Psoas muscle (tissue), 7 donors: ENCODE measurements at regions not wholly inside any gene's neighbourhood (a gene's known extent, or its start where the extent isn't known, plus 50 kb on each side); places are given as distances from the start of the nearest gene placed in this dataset.

Source experiments
- ATAC-seq, 4 donors: fragments of 200-7000 bp; cut with Tn5 transposase; one replicate each; pipeline ENCODE4 v1.9.1; 2020; ENCODE audit warnings: moderate library complexity in 3 of 4, mild to moderate bottlenecking in 2 of 4
- DNase-seq, 2 donors: peaks; one replicate each; pipeline ENCODE4 v3.0.0-alpha.2; 2020
- H3K27ac ChIP-seq: fragments of 200-600 bp; one replicate; pipeline ENCODE4 v1.8.0; 2022
- H3K27me3 ChIP-seq, 3 donors: fragments of 200-600 bp in 1 of 3; one replicate each; pipeline versions ENCODE4 v1.6.1 to v1.8.0; 2013 to 2022; ENCODE audit warnings: low read length in 2 of 3, mild to moderate bottlenecking in 2 of 3, moderate library complexity in 1 of 3; ENCODE audit not compliant: insufficient read depth in 3 of 3
- H3K36me3 ChIP-seq, 2 donors: fragments of 200-600 bp in 1 of 2; one replicate each; pipeline versions ENCODE4 v1.6.1 to v1.8.0; 2013 to 2022; ENCODE audit warnings: low read depth in 1 of 2, mild to moderate bottlenecking in 1 of 2, moderate library complexity in 1 of 2; ENCODE audit not compliant: insufficient read depth in 1 of 2
- H3K4me1 ChIP-seq: fragments of 200-600 bp; one replicate; pipeline ENCODE4 v1.8.0; 2022
- H3K4me3 ChIP-seq: fragments of 200-600 bp; one replicate; pipeline ENCODE4 v1.8.0; 2022; ENCODE audit warnings: mild to moderate bottlenecking
- H3K9me3 ChIP-seq: fragments of 200-600 bp; one replicate; pipeline ENCODE4 v1.8.0; 2022
- CTCF ChIP-seq: fragments of 200-600 bp; IDR thresholded peaks from one replicate; pipeline ENCODE4 v1.8.0; 2022; ENCODE audit warnings: antibody characterized with exemption
- WGBS, 3 donors: extraction: QIAGEN DNeasy Blood & Tissue Kit; methylation state at CpG; one replicate each; pipeline versions ENCODE4 v1.1.6 to v1.1.7; 2013; 5-methylcytosine and 5-hydroxymethylcytosine counted together
- intact Hi-C, 2 donors: fragments of 100-400 bp; cut with DNase I; formaldehyde crosslinking; loops; one replicate each; pipeline versions ENCODE4 v1.11.0 to v1.14.2; 2022
- donor health status: healthy with polysubstance abuse.
- donor health status: DM: no; HTN: no; CAD: no; lungs with moderate emphysema.
- donor health status: Bipolar disorder and iron deficiency.
- donor health status: healthy.
- donor health status: DM: yes; HTN: yes; CAD: no.
- donor health status: DM: no; HTN: no; CAD: no.
- donor health status: DM: yes; HTN: yes; CAD: no.

- Histone ChIP-seq H3K36me3 (no peaks in the 10 kb centered on the region), H3K4me1 (no peaks in the 10 kb centered on the region), H3K9me3 (no peaks in the 10 kb centered on the region), H3K27me3 (peaks cover 0 to 1% (median 0%) of the 10 kb centered on the region in 3 donors), H3K27ac (no peak overlapping the region), H3K4me3 (no peak overlapping the region)
- TF ChIP-seq CTCF, result no peak
- intact Hi-C loops, result no loop called here
- DNase-seq (no peak), ATAC-seq (no peak)
- 60 to 63% (median 60%) methylated on average over 3 of the region's 3 CpGs for WGBS, 3 donors
These were observed 1270.2 kb upstream of the SORCS1 start for GRCh38 chr10:108434559-108435252.

GRCh38 chr10:108427146-108427545, 1262.6 kb upstream of the SORCS1 start:
- TF ChIP-seq CTCF, result no peak
- Histone ChIP-seq H3K4me1 (no peaks in the 10 kb centered on the region), H3K36me3 (no peaks in the 10 kb centered on the region), H3K27me3 (no peaks in the 10 kb centered on the region), H3K9me3 (no peaks in the 10 kb centered on the region), H3K4me3 (no peak overlapping the region), H3K27ac (no peak overlapping the region)
- DNase-seq, result no peak
- intact Hi-C loops, result no loop called here
- WGBS, 3 donors, result 20 to 41% (median 23%) methylated on average over 5 of the region's 5 CpGs
- no peak for ATAC-seq

- intact Hi-C loops, result no loop called here
- DNase-seq (no peak), ATAC-seq (no peak)
- no peaks in the 10 kb centered on the region for H3K36me3 ChIP-seq
- H3K4me3 ChIP-seq, result no peak overlapping the region
- no peak for TF ChIP-seq CTCF
- no peaks in the 10 kb centered on the region for H3K27me3 ChIP-seq
- 73 to 84% (median 74%) methylated on average over 1 of the region's 1 CpG for WGBS, 3 donors
- no peaks in the 10 kb centered on the region for H3K9me3 ChIP-seq
- no peaks in the 10 kb centered on the region for H3K4me1 ChIP-seq
- no peak overlapping the region for H3K27ac ChIP-seq
These were observed 1260.9 kb upstream of the SORCS1 start for GRCh38 chr10:108425283-108425964.

GRCh38 chr10:108424656-108425055, 1260.2 kb upstream of the SORCS1 start:
- no peak for TF ChIP-seq CTCF
- WGBS, 3 donors, result 41 to 65% (median 46%) methylated on average over 1 of the region's 1 CpG
- Histone ChIP-seq H3K9me3 (no peaks in the 10 kb centered on the region), H3K27me3 (no peaks in the 10 kb centered on the region), H3K4me1 (no peaks in the 10 kb centered on the region), H3K36me3 (no peaks in the 10 kb centered on the region), H3K4me3 (no peak overlapping the region), H3K27ac (no peak overlapping the region)
- no peak for ATAC-seq
- no peak for DNase-seq
- intact Hi-C loops, result no loop called here
